HG03097 (cell line): ENCODE measurements at regions not wholly inside any gene's neighbourhood (a gene's known extent, or its start where the extent isn't known, plus 50 kb on each side); places are given as distances from the start of the nearest gene placed in this dataset.
"Not testable (repeated sequence)": the region's sequence is repeated elsewhere in the genome, so short reads cannot be mapped to it uniquely, and the experiment has no call there.

ENCODE experiments used
- ATAC-seq: cut with Tn5 transposase; IDR thresholded peaks from one replicate; pipeline ENCODE4 v1.9.1; 2021; ENCODE audit not compliant: unreplicated experiment, low FRiP score

- no peak for ATAC-seq
These were observed 676.8 kb downstream of the RAPGEF2 start for GRCh38 chr4:159779716-159780115.

GRCh38 chr4:159780196-159780922, 677.5 kb downstream of the RAPGEF2 start:
- ATAC-seq, result no peak

GRCh38 chr4:159787901-159788300, 685.0 kb downstream of the RAPGEF2 start:
- ATAC-seq, result no peak

GRCh38 chr4:159791334-159791733, 688.5 kb downstream of the RAPGEF2 start:
- no peak for ATAC-seq

GRCh38 chr4:159804592-159804991, 701.7 kb downstream of the RAPGEF2 start:
- not testable (repeated sequence) for ATAC-seq

GRCh38 chr4:159823743-159824142, 720.9 kb downstream of the RAPGEF2 start:
- ATAC-seq, result no peak

GRCh38 chr4:159828687-159829086, 725.8 kb downstream of the RAPGEF2 start:
- no peak for ATAC-seq

- no peak for ATAC-seq
These were observed 726.3 kb downstream of the RAPGEF2 start for GRCh38 chr4:159829184-159829583.

GRCh38 chr4:159837071-159837470, 734.2 kb downstream of the RAPGEF2 start:
- ATAC-seq, result no peak

- ATAC-seq, result no peak
These were observed 752.9 kb downstream of the RAPGEF2 start for GRCh38 chr4:159855731-159856130.

- no peak for ATAC-seq
These were observed 753.6 kb downstream of the RAPGEF2 start for GRCh38 chr4:159856451-159856850.

GRCh38 chr4:159859656-159860148, 756.8 kb downstream of the RAPGEF2 start:
- ATAC-seq, result no peak

GRCh38 chr4:159860945-159861344, 758.1 kb downstream of the RAPGEF2 start:
- ATAC-seq, result no peak

- ATAC-seq, result no peak
These were observed 761.5 kb downstream of the RAPGEF2 start for GRCh38 chr4:159864337-159864736.

GRCh38 chr4:159867673-159868072, 764.8 kb downstream of the RAPGEF2 start:
- ATAC-seq, result no peak

GRCh38 chr4:159868936-159869335, 766.1 kb downstream of the RAPGEF2 start:
- ATAC-seq, result not testable (repeated sequence)

GRCh38 chr4:159871141-159871540, 768.3 kb downstream of the RAPGEF2 start:
- ATAC-seq, result no peak

GRCh38 chr4:159881158-159881557, 778.3 kb downstream of the RAPGEF2 start:
- no peak for ATAC-seq

- no peak for ATAC-seq
These were observed 782.1 kb downstream of the RAPGEF2 start for GRCh38 chr4:159884989-159885388.

GRCh38 chr4:159899596-159899995, 796.7 kb downstream of the RAPGEF2 start:
- ATAC-seq, result no peak

- ATAC-seq, result no peak
These were observed 797.7 kb downstream of the RAPGEF2 start for GRCh38 chr4:159900562-159900961.

- no peak for ATAC-seq
These were observed 799.8 kb downstream of the RAPGEF2 start for GRCh38 chr4:159902648-159903047.
